Effector memory CD4-positive, alpha-beta T cell (primary cell): ENCODE measurements at regions not wholly inside any gene's neighbourhood (a gene's known extent, or its start where the extent isn't known, plus 50 kb on each side); places are given as distances from the start of the nearest gene placed in this dataset.
"Not testable (repeated sequence)": the region's sequence is repeated elsewhere in the genome, so short reads cannot be mapped to it uniquely, and the experiment has no call there.

Experiments used
- DNase-seq, 3 donors: peaks; one replicate each; pipeline ENCODE4 v3.0.0-alpha.2; 2020
- H3K27ac ChIP-seq: 2 replicates; pipeline ENCODE4 v1.7.0; 2013; ENCODE audit warnings: mild to moderate bottlenecking, low read length, moderate library complexity; ENCODE audit not compliant: insufficient read depth, poor library complexity, severe bottlenecking
- H3K27me3 ChIP-seq: replicated peaks from 2 replicates; pipeline ENCODE4 v1.7.0; 2013; ENCODE audit warnings: mild to moderate bottlenecking, low read length; ENCODE audit not compliant: insufficient read depth, control insufficient read depth, poor library complexity, severe bottlenecking
- H3K36me3 ChIP-seq: 2 replicates; pipeline ENCODE4 v1.7.0; 2013; ENCODE audit warnings: mild to moderate bottlenecking, low read length, moderate library complexity; ENCODE audit not compliant: control insufficient read depth, insufficient read depth
- H3K4me1 ChIP-seq: 2 replicates; pipeline ENCODE4 v1.7.0; 2013; ENCODE audit warnings: low read length, mild to moderate bottlenecking; ENCODE audit not compliant: control insufficient read depth, insufficient read depth, poor library complexity, severe bottlenecking
- H3K4me3 ChIP-seq: 2 replicates; pipeline ENCODE4 v1.7.0; 2013; ENCODE audit warnings: low read length, low read depth, mild to moderate bottlenecking; ENCODE audit not compliant: insufficient read depth, poor library complexity, severe bottlenecking
- H3K9me3 ChIP-seq: 2 replicates; pipeline ENCODE4 v1.7.0; 2013; ENCODE audit warnings: mild to moderate bottlenecking, low read length, moderate library complexity; ENCODE audit not compliant: control insufficient read depth

GRCh38 chr13:18232298-18232993 is 949.2 kb downstream of the TUBA3C start:
- no peak overlapping the region for H3K4me3 ChIP-seq

DNA sequence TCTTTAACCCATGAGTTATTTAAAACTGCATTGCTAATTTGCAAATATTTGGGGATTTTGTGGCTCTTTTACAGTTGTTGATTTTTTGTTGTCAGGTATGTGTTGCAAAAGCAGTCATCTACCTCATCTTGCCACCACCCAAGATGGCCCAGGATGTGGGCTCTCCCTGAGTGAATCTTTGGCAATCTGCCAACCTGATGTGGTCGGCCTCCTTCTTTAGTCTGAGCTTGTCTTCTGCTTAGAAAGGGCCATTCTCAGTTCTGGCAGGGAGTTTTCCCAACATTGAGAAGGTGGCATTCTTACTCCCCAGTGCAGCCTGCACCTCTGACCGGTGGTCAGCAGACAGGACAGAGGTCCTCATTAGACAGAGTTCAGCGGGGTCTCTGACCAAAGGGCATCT is 957.2 kb downstream of the TUBA3C start:
- H3K4me3 ChIP-seq, H3K27me3 ChIP-seq, H3K9me3 ChIP-seq, H3K36me3 ChIP-seq, H3K27ac ChIP-seq, H3K4me1 ChIP-seq: not testable (repeated sequence)
- peak in 1 of 3 donors; percentile 29 for DNase-seq

More at GRCh38 chr13:18232298-18232993, 949.2 kb downstream of the TUBA3C start:
- H3K27me3 ChIP-seq = no peaks in the 10 kb centered on the region
- no peaks in the 10 kb centered on the region for H3K36me3 ChIP-seq
- H3K4me1 ChIP-seq = no peaks in the 10 kb centered on the region
- no peak for DNase-seq
- H3K27ac ChIP-seq = no peak overlapping the region
- no peaks in the 10 kb centered on the region for H3K9me3 ChIP-seq

DNA sequence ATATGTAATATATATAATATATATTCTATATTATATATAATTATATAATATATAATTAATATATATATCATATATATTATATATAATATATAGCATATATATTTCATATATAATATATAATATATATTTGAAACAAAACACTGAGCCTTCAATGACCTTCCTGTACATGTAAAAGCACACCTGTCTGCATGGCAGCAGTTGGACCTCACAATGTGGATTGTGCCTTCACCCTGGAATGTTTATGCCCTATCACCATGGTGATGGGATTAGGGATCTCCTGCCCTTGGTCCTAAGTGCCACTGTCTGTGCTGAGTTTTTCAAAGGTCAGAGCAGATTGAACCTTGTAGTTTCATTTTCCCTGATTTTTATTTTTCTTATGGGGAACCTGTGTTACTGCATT is 966.9 kb downstream of the TUBA3C start:
- H3K36me3 ChIP-seq, H3K27ac ChIP-seq, H3K4me3 ChIP-seq, H3K9me3 ChIP-seq, H3K4me1 ChIP-seq, H3K27me3 ChIP-seq, DNase-seq: not testable (repeated sequence)

- H3K27ac ChIP-seq, H3K9me3 ChIP-seq, H3K36me3 ChIP-seq, DNase-seq, H3K27me3 ChIP-seq, H3K4me3 ChIP-seq, H3K4me1 ChIP-seq: not testable (repeated sequence)
Measured at GRCh38 chr13:18213511-18213910, 968.1 kb downstream of the TUBA3C start.

DNA sequence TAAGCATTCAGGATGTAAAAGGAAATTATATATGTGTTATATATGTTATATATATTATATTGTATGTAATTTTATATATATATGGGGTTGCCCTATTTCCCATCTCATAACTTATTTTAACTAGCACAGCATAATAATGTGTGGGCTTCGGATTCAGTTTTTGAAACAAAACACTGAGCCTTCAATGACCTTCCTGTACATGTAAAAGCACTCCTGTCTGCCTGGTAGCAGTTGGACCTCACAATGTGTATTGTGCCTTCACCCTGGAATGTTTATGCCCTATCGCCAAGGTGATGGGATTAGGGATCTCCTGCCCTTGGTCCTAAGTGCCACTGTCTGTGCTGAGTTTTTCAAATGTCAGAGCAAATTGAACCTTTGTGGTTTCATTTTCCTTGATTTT is 968.8 kb downstream of the TUBA3C start:
- Histone ChIP-seq H3K36me3 (no peaks in the 10 kb centered on the region), H3K27me3 (no peaks in the 10 kb centered on the region), H3K4me3 (no peak overlapping the region), H3K27ac (no peak overlapping the region), H3K4me1 (no peaks in the 10 kb centered on the region), H3K9me3 (no peaks in the 10 kb centered on the region)
- DNase-seq = no peak

DNA sequence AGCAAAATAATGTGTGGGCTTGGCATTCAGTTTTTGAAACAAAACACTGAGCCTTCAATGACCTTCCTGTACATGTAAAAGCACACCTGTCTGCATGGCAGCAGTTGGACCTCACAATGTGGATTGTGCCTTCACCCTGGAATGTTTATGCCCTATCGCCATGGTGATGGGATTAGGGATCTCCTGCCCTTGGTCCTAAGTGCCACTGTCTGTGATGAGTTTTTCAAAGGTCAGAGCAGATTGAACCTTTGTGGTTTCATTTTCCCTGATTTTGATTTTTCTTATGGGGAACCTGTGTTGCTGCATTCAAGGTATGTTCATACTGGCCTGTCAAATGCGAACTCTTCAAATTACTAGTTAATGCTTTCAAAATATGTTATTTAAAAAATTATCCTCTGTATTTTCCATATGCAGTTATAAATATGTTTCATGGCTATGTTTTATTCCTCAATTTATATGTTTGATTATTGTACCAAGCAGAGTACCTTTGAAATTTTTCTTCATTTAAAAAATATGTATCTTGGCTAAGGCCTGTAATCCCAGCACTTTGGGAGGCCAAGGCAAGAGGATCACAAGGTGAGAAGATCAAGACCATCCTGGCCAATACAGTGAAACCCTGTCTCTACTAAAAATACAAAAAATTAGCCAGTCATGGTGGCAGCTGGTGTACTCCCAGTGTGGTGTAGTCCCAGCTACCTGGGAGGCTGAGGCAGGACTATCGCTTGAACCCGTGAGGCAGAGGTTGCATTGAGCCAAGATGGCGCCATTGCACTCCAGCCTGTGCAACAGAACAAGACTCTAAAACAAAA is 969.7 kb downstream of the TUBA3C start:
- not testable (repeated sequence) for H3K36me3 ChIP-seq, H3K4me1 ChIP-seq, H3K9me3 ChIP-seq, H3K27me3 ChIP-seq, H3K27ac ChIP-seq, H3K4me3 ChIP-seq
- peak in 1 of 3 donors; percentile 20 for DNase-seq

- not testable (repeated sequence) for H3K27me3 ChIP-seq, H3K27ac ChIP-seq, H3K36me3 ChIP-seq, H3K4me3 ChIP-seq, H3K4me1 ChIP-seq, H3K9me3 ChIP-seq, DNase-seq
Measured at GRCh38 chr13:18204614-18205178, 976.9 kb downstream of the TUBA3C start.

- not testable (repeated sequence) for H3K9me3 ChIP-seq, H3K4me1 ChIP-seq, H3K27me3 ChIP-seq, DNase-seq, H3K36me3 ChIP-seq, H3K4me3 ChIP-seq, H3K27ac ChIP-seq
Measured at GRCh38 chr13:18195365-18195678, 986.3 kb downstream of the TUBA3C start.

DNA sequence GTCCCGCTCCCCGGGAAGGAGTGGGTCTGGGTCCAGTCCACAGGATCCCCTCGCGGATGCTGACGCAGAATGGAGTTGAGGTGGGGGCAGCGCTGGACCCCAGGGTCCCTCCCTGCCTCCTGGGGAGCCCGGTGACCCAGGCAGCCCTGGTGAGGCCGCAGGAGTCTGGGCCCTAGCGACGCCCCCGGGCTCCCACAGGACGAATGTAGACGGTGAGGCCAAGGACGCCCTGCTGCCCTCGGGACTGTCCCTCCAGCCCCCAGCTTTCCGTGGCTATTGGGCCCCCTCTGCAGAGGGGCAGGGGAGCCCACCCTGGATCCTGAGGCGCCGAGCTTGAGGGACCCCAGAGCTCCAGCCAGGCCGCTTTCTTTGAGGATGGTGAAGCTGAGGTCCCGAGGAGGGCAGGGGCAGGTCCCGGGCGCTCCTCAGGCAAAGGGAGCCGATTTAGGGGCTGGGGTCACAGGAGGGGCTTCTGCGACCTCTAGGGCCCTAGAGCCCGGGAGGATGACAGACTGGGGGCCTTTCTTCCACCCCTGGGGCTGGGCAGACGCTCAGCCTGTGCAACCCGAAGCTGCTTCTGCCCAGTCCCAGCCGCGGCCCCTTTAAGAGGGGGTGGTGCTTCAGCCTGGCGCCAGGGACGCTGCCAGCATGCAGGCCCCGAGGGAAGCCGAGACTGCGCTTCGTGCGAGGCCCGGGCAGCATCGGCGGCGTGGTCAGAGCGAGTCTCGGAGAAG is 986.8 kb downstream of the TUBA3C start:
- H3K9me3 ChIP-seq, DNase-seq, H3K4me1 ChIP-seq, H3K27ac ChIP-seq, H3K36me3 ChIP-seq, H3K4me3 ChIP-seq, H3K27me3 ChIP-seq: not testable (repeated sequence)

DNA sequence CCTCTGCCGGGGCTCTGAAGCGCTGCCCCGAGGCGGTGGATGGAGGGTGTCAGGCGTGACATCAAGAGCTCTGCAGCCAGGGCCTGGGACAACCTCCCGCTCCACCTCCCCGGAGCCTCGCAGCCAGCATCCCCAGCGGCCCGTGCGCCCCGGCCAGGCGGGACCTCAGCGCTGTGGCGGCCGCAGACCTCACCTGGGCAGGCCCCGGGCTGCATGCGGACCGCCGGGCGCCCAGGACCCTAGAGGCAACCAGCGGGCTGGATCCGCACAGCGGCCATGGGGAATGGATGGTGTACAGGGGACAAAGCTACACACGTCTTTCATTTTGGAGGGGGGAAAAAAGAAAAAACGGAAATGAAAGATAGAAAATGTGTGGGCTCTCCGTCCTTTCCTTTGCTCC is 987.5 kb downstream of the TUBA3C start:
- H3K27ac ChIP-seq, H3K4me3 ChIP-seq, H3K4me1 ChIP-seq, DNase-seq, H3K9me3 ChIP-seq, H3K27me3 ChIP-seq, H3K36me3 ChIP-seq: not testable (repeated sequence)
